HG03196 (cell line): ENCODE measurements at regions not wholly inside any gene's neighbourhood (a gene's known extent, or its start where the extent isn't known, plus 50 kb on each side); places are given as distances from the start of the nearest gene placed in this dataset.

Source experiments
- ATAC-seq: cut with Tn5 transposase; IDR thresholded peaks from one replicate; pipeline ENCODE4 v1.9.1; 2021; ENCODE audit not compliant: unreplicated experiment

DNA sequence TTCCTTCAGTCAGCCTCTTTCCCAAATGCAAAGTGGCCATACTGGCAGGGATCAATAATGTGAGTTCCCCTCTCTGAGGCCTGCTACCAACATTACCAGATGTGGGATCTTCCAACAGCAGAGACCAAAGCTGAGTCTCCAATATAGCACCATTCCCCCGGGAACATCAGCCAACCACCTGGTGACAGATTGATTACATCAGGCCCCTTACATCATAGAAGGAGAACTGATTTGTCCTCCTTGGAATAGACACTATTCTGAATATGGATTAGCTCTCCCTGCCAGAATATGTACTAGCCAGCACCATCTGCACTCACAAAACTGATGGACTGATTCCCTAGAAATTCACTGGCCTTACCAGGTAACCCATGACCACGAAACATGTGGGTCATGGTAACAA lies 61.9 kb upstream of the CARMIL1 start:
- no peak for ATAC-seq

DNA sequence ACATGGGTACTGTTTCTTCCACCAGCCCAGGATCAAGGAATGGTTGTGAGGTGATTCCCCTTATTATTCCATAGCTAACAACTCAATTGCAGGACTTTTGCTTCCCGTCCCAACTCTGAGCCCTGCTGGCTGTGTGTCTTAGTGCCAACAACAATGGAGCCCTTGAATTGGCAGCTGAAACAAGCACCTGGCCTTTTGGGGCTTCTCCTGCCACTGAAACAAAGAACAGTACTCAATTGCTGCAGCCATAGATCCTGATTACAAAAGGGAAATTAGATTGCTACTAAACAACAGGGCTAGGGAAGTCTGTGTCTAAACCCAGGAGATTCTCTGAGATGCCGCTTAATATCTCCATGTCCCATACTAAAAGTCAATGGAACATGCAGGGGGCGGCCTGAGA lies 61.3 kb upstream of the CARMIL1 start:
- ATAC-seq = no peak

DNA sequence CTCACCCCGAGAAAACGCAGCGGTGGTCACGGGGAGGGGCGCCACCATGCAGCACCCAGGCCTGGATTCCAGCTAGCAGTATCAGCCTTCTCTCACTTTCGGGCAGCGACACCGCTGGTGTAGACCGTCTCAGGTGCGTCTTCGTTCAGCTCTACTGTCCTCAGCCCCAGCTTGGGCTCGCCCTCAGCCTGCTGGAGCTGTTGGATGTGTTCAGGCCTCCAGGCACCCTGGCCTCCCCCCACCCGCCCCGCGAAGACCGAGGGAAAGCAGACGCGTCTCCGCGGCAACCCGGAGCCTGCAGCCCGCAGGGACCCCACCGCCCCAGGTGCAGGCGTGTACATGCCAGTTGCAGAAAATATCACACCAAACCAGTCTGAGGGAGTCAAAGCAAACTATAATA lies 60.8 kb upstream of the CARMIL1 start:
- ATAC-seq = no peak

DNA sequence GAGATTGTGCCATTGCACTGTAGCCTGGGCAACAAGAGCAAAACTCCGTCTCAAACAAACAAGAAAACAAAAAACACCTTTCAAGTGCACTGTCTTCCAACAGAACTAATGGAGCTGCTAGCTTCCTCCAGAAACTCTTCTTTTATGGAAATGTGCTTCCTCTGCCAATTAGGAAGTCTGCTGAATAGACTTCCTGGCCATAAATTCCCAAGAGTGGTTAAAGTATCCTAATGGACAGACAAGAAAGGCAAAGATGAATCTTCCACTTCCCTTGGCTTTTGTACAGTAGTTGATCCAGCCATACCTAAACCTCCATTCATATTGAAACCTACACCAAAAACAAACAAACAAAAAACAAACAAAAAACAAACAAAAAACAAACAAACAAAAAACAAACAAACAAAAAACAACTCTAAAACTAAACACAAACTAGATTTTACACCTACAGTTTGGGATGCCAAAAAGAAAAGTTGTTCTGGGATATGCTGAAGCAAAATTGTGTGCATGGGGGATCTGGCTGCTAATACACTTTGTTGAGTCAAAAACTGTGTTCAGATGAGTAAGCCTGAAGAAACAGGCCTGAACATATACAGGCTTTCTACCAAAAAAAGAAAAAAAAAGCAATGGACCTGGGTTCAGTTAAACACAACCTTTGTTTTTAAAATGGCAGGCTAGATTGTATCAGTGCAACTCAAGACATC lies 59.8 kb upstream of the CARMIL1 start:
- no peak for ATAC-seq

DNA sequence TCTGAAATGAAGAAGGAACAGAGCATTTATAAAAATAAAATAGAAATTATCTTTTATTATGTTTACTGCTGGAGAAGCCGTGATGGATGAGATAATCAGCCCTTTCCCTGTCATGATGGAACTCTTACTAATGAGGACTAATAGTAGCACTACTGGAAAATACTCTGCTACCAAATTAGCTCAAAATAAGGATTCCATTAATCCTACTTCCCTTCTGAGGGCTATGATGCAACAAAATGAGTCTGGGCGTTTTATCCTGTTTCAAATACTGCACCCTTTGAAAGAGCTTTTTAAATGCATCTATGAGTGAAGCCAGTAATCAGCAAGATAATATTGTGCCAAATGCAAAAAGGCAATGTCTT lies 59.3 kb upstream of the CARMIL1 start:
- ATAC-seq = no peak

DNA sequence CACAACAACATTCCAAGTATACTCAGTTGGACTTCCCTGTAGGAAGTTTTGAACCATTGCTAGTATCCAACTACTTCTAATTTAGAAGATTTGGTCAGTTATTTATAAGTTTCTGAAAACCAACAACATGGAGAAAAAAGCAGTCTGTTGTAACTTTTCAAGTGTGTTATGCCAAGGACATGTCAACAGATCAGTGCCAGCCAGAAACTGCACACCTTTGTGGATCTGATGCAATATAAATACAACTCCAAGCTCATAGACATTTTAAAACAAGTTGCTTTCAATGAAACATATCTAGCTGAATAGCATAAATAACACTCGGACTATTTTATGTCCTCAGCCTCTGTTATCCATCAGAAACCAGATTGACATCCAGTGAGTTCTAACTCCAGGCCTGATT lies 58.3 kb upstream of the CARMIL1 start:
- no peak for ATAC-seq

DNA sequence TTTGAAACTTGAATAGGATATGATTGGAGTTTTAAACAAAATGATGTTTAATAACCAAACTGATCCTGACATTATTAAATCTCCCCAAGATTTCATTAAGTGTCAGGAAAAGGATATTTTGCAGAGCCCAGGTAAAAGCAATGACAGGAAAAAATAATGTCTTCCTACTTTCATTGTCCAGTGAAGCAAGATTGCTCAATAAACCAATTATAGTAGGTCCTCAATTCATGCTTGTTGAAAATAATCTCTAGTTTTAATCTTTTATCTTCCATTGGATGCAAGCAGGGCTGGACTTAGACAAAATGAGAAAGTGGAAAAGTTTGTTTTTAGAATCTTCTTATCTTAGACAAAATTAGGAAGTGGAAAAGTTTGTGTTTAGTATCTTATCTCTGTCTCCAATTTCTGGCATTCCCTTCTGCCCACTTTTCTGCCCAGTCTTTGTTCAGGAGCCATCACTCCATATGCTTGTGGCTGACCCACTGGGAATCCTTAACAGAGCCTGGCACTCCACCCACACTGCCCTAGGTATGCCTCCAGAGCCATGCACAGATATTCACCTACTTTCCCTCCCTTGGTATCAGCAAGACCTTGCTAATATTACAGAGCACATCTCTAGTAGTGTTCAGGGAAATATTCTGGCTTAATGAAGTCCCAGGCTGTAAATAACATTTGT lies 57.0 kb upstream of the CARMIL1 start:
- no peak for ATAC-seq

DNA sequence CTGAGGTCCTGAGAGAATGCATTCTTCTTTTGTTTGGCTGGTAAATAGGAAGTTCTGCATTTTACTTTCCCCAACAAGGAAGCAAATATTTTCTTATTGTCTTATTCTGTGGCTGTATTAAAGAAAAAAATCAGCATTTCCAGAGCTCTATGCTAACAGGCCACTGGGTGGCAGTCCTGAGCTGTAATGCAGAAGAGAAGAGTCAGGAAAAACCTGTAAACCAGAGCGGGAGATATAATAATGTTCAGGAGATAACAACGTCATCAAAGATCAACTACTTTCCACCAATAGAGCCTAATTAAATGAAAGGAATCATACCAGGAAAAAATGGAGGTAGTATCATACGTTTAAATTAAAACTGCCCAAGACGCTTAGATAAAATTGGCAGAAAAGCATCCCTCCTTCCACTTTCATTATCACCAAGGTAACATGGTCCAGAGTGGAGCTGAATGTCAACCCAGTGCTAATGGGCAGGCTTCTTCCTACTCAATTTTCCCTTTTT lies 55.6 kb upstream of the CARMIL1 start:
- ATAC-seq = no peak

DNA sequence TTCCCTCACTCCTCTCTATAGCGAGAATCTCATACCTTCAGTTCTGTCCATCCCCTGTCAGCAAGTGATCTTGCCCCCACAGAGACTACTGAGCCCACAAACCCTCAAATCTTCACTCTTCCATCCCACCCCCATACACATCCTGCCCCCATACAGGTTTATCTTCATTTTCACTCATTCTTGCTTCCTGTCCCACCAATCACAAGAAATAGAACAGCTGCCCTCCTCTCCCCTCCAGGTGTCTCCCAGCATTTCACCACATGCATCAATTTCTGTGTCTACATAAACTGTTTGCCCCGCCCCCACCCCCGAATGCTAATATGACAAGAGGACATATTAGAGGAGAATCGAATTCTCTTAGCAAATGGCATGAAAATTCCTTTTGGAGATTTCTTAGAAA lies 54.9 kb upstream of the CARMIL1 start:
- no peak for ATAC-seq

DNA sequence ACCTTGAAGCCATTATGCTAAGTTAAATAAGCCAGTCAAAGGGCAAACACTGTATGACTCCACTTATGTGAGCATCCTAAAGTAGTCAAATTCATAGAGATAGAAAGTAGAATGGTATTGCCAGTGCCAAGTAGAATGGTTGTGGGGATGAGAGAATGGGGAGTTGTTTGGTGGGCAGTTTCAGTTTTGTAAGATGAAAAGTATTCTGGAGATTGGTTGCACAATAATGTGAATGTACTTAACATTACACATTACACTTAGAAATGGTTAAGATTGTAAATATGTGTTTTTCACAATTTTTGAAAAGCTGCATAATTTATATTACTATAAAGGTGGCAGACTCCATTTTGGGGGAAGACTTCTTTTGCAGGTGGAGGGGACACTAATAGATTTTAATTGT lies 51.3 kb upstream of the CARMIL1 start:
- ATAC-seq = no peak
